Osteocyte (in vitro differentiated cells): ENCODE measurements at regions not wholly inside any gene's neighbourhood (a gene's known extent, or its start where the extent isn't known, plus 50 kb on each side); places are given as distances from the start of the nearest gene placed in this dataset.
"Not testable (repeated sequence)": the region's sequence is repeated elsewhere in the genome, so short reads cannot be mapped to it uniquely, and the experiment has no call there.

Experiments used
- DNase-seq: peaks from one replicate; pipeline ENCODE4 v3.0.0; 2021; ENCODE audit warnings: mixed read lengths; ENCODE audit not compliant: unreplicated experiment; ENCODE audit errors: extremely low spot score
- H3K27ac Mint-ChIP-seq: one replicate; pipeline ENCODE4 v1.8.0; 2021; ENCODE audit warnings: mild to moderate bottlenecking, mixed read lengths; ENCODE audit not compliant: unreplicated experiment
- H3K27me3 Mint-ChIP-seq: one replicate; pipeline ENCODE4 v1.8.0; 2021; ENCODE audit warnings: mixed read lengths; ENCODE audit not compliant: unreplicated experiment
- H3K36me3 Mint-ChIP-seq: one replicate; pipeline ENCODE4 v1.8.0; 2021; ENCODE audit warnings: mixed read lengths; ENCODE audit not compliant: unreplicated experiment
- H3K4me1 Mint-ChIP-seq: one replicate; pipeline ENCODE4 v1.8.0; 2021; ENCODE audit warnings: mixed read lengths; ENCODE audit not compliant: unreplicated experiment
- H3K4me3 Mint-ChIP-seq: one replicate; pipeline ENCODE4 v1.8.0; 2021; ENCODE audit warnings: mild to moderate bottlenecking, moderate library complexity, mixed read lengths; ENCODE audit not compliant: unreplicated experiment
- H3K9me3 Mint-ChIP-seq: one replicate; pipeline ENCODE4 v1.8.0; 2021; ENCODE audit warnings: mixed read lengths; ENCODE audit not compliant: unreplicated experiment
- CTCF ChIP-seq: fragments of 200-600 bp; sonication (generic); IDR thresholded peaks from 2 replicates; pipeline ENCODE4 v1.5.0; 2021; ENCODE audit warnings: antibody characterized with exemption, mild to moderate bottlenecking, moderate library complexity

- no peak for TF ChIP-seq CTCF
- Mint-ChIP-seq H3K4me3 (no peak overlapping the region), H3K27ac (no peak overlapping the region), H3K4me1 (peaks cover 3% of the 10 kb centered on the region), H3K27me3 (no peaks in the 10 kb centered on the region), H3K9me3 (peaks cover 6% of the 10 kb centered on the region), H3K36me3 (peaks cover 3% of the 10 kb centered on the region)
- DNase-seq = no peak
Measured at GRCh38 chr1:60914982-60915381, 167.4 kb upstream of the NFIA start.

- not testable (repeated sequence) for H3K36me3 Mint-ChIP-seq, H3K4me1 Mint-ChIP-seq, DNase-seq, H3K27me3 Mint-ChIP-seq, H3K4me3 Mint-ChIP-seq, H3K9me3 Mint-ChIP-seq, H3K27ac Mint-ChIP-seq
Measured at GRCh38 chr1:60913708-60914107, 168.7 kb upstream of the NFIA start.

GRCh38 chr1:60913039-60913438 lies 169.3 kb upstream of the NFIA start:
- Mint-ChIP-seq H3K27ac (no peak overlapping the region), H3K4me1 (peaks cover 3% of the 10 kb centered on the region), H3K9me3 (peaks cover 6% of the 10 kb centered on the region), H3K4me3 (no peak overlapping the region), H3K36me3 (peaks cover 3% of the 10 kb centered on the region), H3K27me3 (no peaks in the 10 kb centered on the region)
- TF ChIP-seq CTCF = no peak
- DNase-seq = no peak

GRCh38 chr1:60911966-60912697 lies 170.2 kb upstream of the NFIA start:
- H3K27ac Mint-ChIP-seq = no peak overlapping the region
- H3K9me3 Mint-ChIP-seq = peaks cover 6% of the 10 kb centered on the region
- peaks cover 3% of the 10 kb centered on the region for H3K36me3 Mint-ChIP-seq
- H3K4me1 Mint-ChIP-seq = peaks cover 3% of the 10 kb centered on the region
- no peak overlapping the region for H3K4me3 Mint-ChIP-seq
- no peak for TF ChIP-seq CTCF
- DNase-seq = no peak
- no peaks in the 10 kb centered on the region for H3K27me3 Mint-ChIP-seq

- no peak for DNase-seq
- Mint-ChIP-seq H3K36me3 (no peaks in the 10 kb centered on the region), H3K4me1 (peaks cover 22% of the 10 kb centered on the region), H3K4me3 (no peak overlapping the region), H3K9me3 (peaks cover 1% of the 10 kb centered on the region), H3K27me3 (no peaks in the 10 kb centered on the region), H3K27ac (no peak overlapping the region)
- no peak for TF ChIP-seq CTCF
Measured at GRCh38 chr1:60908159-60908558, 174.2 kb upstream of the NFIA start.
